ENCODE measurements at regions not wholly inside any gene's neighbourhood (a gene's known extent, or its start where the extent isn't known, plus 50 kb on each side); places are given as distances from the start of the nearest gene placed in this dataset.

GRCh38 chr10:25724241-25724640 lies 209.8 kb upstream of the MYO3A start:
- TF ChIP-seq JUN (IDR thresholded peaks at IDR 0.05; ENCODE audit: low read depth, low read length) (no peak), TAF1 (IDR thresholded peaks at IDR 0.05; ENCODE audit: low read depth, low read length) (no peak)
